HG02943 (cell line): ENCODE measurements at regions not wholly inside any gene's neighbourhood (a gene's known extent, or its start where the extent isn't known, plus 50 kb on each side); places are given as distances from the start of the nearest gene placed in this dataset.

Experiments used
- ATAC-seq: cut with Tn5 transposase; IDR thresholded peaks from one replicate; pipeline ENCODE4 v1.9.1; 2021; ENCODE audit warnings: mild to moderate bottlenecking, low read depth, moderate library complexity; ENCODE audit not compliant: unreplicated experiment

DNA sequence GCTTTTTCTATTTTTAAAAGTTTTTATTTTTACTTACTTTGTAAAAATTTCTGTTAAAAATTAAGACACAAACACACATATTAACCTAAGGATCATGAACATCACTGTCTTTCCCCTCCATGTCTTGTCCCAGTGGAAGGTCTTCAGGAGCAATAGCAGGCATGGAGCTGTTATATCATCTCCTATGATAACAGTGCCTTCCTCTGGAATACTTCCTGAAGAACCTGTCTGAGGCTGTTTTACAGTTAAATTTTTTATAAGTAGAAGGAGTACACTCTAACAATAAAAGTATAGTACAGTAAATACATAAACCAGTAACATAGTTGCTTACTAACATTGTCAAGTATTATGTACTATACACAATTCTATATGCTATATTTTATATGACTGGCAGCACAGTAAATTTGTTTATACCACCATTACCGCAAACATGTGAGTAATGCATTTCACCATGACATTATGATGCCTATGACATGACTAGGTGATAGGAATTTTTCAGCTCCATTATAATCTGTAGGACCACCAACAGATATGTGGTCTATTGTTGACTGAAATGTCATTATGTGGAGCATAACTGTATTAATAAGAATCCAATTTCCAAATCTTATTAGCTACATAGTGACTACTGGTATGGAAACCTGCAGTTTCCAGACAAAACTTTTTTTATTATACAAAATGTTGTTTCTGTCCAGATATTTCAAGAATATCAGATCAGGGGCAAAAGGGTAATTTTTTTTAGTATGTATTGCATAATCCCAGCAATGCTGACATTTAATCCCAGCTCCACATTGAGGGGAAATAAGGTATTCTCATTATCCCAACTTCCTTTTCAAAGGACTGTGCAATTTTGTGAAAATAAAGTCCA, 337.2 kb upstream of the SLC39A10 start:
- no peak for ATAC-seq

DNA sequence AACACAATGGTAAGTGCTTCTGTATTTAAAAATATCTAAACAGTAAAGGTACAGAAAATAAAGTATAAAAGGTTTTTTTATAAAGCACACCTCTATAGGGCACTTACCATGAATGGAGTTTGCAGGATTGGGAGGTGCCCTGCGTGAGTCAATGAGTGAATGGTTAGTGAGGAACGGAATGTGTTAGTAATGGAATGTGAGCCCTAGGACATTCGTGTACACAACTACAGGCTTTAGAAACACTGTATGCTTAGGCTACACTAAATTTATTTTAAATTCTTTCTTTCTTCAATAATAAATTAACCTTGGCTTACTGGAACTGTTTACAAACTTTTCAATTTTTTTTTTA, 337.9 kb upstream of the SLC39A10 start:
- ATAC-seq = no peak

GRCh38 chr2:195318440-195319111, 338.4 kb upstream of the SLC39A10 start:
- no peak for ATAC-seq

DNA sequence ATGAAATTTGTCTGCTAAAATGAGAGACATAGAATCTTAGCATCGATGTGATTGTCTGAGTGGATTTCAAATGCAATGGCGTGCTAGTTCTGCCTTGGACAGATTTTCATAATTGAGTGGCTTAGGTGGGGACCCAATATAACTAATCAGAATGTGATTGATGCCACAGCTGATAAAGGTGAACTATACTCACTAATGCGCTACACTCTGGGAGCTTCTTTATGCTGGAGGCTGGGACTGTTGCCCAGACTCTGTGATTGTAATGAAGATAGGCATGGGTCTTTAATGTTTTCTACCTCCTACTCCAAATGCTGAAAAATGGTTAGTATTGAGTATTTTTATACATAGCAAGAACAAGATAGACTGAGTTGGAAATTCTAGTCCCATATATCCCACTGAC, 339.5 kb upstream of the SLC39A10 start:
- ATAC-seq = no peak

DNA sequence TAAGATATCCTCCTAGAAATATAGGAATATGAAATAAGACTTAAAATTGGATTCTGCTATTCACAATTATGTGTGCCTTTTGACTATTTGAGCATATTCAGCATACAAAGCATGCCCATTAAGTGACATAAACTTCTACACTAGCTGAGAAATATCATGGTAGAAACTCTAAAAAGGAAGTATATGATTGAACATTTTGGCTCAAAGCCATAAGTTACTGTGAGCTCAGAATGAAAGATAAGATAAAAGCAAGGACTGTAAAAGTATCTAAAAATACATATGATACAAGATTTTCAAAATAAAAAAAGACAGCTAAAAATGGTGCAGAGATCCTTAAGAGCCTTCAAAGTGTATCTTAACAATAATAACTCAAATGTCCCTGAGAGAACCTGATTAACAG, 340.5 kb upstream of the SLC39A10 start:
- no peak for ATAC-seq

- ATAC-seq = no peak
These were observed 343.1 kb upstream of the SLC39A10 start for GRCh38 chr2:195313962-195314361.

DNA sequence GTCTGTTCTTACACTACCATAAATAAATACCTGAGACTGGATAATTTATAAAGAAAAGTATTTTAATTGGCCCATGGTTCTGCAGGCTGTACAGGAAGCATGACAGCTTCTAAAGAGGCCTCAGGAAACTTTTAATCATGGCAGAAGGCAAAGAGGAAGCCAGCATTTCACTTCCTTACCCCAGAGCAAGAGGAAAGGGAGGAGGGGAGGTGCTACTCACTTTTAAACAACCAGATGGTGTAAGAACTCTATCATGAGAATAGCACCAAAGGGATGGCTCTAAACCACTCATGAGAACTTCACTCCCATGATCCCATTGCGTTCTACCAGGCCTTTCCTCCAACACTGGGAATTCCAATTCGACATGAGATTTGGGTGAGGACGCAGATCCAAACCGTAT, 344.4 kb upstream of the SLC39A10 start:
- no peak for ATAC-seq

GRCh38 chr2:195308163-195308562, 348.9 kb upstream of the SLC39A10 start:
- ATAC-seq = no peak

DNA sequence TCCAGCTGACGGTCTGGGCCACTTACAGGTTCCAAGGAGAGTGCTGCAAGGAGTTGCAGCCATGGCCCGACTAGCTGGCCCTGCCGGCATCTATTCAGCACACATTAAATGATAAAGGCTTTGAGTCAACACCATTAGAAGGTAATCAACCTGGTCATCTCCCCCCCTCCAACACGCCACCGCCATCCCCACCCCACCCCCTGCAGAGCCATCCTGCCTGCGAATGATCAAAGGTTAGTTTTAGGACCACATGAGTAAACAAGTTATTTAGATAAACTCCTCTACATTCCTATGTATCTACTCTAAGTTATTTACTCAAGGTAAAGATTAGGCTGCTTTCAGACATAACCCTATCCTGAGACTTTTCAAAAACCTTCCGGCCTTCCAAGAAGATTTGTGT, 349.3 kb upstream of the SLC39A10 start:
- no peak for ATAC-seq

GRCh38 chr2:195304310-195304709, 352.7 kb upstream of the SLC39A10 start:
- ATAC-seq = no peak

- ATAC-seq = no peak
These were observed 356.4 kb upstream of the SLC39A10 start for GRCh38 chr2:195300631-195301030.

- no peak for ATAC-seq
These were observed 357.4 kb upstream of the SLC39A10 start for GRCh38 chr2:195299600-195299999.

DNA sequence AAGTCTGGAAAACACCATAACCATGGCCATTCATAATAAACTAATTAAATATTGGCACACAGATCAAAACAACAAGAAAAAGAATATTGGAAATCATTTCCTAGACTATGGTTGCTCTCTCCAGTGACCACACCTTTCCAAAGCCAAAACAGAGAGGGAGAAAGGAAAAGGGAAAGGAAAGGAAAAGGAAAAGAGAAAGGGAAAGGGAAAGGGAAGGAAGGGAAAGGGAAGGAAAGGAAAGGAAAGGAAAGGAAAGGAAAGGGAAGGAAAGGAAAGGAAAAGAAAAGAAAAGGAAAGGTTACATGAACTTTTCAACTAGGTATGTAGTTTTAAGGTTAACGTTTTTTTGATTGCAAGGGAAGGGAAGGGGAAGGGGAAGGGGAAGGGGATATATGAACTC, 360.5 kb upstream of the SLC39A10 start:
- no peak for ATAC-seq

DNA sequence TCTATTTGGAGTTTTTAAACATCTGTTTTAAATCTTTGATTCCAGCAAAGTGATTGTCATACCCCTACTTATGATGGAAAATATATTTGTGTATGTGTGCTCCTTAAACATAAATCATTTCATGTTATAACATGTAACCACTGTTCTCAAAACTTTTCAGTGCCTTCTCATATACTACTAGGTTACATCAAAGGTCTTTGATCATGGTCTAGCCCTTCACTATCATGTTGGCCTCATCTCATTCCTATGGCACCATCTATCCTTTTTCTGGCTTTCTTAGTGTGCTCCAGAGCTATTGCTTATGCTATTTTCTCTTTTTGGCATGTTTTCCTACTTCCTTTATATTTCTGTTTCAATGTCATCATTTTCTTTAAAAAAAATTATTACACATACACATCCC, 367.9 kb upstream of the SLC39A10 start:
- no peak for ATAC-seq

DNA sequence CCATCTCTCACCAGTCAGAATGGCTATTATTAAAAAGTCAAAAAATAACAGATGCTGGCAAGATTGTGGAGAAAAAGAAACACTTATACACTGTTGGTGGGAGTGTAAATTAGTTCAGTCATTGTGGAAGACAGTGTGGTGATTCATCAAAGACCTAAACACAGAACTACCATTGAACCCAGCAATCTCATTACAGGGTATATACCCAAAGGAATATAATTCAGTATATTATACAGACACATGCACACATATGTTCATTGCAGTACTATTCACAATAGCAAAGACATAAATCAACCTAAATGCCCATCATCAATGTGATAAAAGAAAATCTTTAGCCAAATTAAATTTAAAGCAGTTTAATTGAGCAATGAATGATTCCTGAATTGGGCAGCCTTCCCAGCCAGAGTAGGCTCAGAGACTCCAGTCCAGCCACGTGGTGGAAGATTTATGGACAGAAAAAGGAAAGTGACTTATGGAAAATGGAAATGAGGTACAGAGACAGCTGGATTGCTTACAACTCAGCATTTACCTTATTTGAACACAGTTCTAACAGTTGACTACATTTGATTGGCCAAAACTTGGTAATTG, 377.1 kb upstream of the SLC39A10 start:
- ATAC-seq = no peak

DNA sequence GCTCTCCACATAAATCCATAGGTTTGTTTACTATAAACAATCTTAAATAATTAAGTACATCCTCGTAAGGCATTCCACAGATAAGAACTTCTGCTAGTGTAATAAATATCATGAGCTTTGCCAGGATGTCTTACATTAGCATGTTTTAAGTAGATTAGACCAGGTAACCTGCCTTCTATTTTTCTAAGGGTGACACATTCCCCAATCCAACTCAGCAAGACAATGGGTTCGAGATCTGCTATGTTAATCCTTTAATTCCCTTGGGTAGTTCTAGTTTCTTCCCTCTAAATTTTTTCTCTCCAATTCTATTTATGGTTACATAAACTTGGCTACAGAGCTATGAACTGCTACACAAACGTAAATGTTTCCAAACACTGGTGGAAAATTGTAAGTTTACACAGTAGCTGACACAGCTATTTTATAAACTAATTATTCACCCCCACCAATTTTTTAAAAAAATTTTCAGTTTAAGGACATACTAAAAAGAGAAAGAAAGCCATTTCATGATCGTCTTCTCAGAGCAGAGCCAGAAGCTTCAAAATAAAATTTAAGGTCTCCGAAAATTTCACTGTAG, 386.5 kb upstream of the SLC39A10 start:
- ATAC-seq = no peak

- no peak for ATAC-seq
These were observed 387.8 kb upstream of the SLC39A10 start for GRCh38 chr2:195269220-195269619.

- ATAC-seq = no peak
These were observed 399.0 kb upstream of the SLC39A10 start for GRCh38 chr2:195257979-195258378.

DNA sequence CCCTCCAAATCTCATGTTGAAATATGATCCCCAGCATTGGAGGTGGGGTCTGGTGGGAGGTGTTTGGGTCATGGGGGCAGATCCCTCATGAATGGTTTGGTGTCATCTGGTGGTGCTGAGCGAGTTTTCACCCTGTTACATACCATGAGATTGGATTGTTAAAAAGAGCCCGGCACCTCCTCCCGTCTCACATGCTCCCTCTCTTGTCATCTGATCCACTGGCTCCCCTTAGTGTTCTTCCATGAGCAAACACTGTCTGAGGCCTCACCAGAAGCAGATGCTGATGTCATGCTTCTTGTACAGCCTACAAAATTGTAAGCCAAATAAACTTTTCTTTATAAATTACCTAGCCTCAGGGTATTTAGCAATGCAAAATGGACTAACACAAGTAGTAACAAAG, 405.0 kb upstream of the SLC39A10 start:
- no peak for ATAC-seq

DNA sequence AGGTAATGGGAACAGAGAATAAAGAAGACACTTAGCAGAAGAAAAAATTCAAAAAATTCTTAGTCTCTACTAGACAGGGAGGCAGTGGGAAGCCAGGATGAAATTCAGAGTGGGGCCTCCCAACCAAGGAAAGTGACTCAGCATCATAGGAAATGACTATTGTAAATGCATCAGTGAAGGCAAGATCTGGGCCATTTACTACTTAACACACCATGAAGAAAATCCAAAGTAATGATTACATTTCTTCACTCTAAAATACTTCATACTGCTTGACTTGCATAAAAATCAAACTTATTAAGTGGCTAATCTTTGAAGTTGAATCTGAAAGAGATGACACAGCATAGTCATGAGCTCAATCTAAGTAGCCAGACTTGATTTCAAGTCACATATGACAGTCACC, 405.8 kb upstream of the SLC39A10 start:
- no peak for ATAC-seq

GRCh38 chr2:195238826-195239225, 418.2 kb upstream of the SLC39A10 start:
- ATAC-seq = no peak
